Hematopoietic multipotent progenitor cell (in vitro differentiated cells): ENCODE measurements at regions not wholly inside any gene's neighbourhood (a gene's known extent, or its start where the extent isn't known, plus 50 kb on each side); places are given as distances from the start of the nearest gene placed in this dataset.
"Not testable (repeated sequence)": the region's sequence is repeated elsewhere in the genome, so short reads cannot be mapped to it uniquely, and the experiment has no call there.

Source experiments
- DNase-seq, 3 donors: peaks; one replicate each; pipeline ENCODE4 v3.0.0-alpha.2; 2011 to 2015; ENCODE audit warnings: low read depth in 2 of 3, low spot score in 2 of 3

DNA sequence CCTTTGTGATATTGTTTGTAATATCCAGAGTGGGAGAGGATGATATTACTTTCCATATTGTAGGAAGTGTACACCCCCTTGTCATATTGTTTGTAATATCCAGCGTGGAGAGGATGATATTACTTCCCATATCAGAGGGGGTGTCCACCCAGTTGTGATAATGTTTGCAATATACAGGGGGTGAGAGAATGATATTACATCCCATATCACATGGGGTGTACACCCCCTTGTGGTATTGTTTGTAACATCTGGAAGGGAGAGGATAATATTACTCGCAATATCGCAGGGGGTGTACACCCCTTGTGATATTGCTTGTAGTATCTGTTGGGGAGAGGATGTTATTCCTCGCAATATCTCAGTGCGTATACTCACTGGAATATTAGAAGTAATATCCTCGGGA, 61.5 kb downstream of the PRSS23 start:
- DNase-seq = no peak

DNA sequence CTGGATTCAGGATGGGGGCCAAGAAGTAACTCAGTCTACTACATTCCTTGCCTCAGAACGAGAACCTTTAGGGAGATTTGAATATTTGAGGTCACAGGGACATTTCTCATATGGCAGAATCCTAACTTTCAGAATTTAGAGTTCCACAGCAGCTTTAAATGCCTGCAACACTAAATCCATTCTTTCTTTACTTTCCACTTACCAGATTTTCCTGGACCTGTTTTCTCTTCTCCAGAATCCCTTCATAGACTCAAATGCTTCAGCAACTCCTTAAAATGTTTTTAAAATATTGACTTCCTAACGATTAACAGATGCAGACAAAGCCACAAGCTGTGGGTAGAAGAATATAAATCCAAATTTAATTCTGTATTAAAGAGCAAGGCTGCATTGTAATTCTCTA, 63.1 kb downstream of the PRSS23 start:
- no peak for DNase-seq

DNA sequence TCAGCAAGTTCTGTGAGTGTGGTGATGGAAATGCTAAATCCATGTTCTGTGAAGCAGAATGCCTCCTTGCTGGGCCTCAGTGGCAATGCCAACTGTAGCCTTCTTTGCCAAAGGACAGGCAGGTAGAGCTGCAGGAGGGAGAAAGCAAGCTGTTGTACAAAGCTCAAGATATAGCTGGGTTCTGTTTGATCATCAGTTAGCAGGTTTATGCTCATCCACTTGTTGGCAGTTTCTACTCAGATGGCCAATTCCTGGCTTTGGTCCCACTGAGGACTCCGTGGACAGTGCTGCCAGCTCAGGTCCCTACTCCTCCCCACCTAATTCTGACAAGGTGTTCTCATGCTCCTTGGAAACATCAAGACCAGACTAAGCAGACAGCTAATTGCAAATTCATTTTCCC, 65.1 kb downstream of the PRSS23 start:
- DNase-seq = no peak

DNA sequence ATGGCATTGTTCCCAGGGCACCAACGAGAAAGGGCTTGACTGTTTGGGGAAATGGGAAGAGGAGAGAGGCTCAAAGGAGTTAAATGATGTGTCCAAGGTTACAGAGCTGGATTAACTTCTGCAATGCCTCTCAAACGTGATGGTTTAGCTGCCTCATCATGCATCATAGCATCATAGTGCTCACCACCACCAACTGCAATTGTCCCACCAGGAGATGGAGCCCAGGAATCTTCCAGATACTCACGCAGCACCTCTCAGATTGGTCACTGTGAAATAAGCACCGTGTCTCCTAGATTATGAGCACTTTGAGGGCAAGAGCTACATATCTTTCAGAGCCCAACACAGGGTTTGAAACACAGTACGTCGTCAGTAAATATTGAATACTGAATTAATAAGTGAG, 69.2 kb downstream of the PRSS23 start:
- DNase-seq = no peak

DNA sequence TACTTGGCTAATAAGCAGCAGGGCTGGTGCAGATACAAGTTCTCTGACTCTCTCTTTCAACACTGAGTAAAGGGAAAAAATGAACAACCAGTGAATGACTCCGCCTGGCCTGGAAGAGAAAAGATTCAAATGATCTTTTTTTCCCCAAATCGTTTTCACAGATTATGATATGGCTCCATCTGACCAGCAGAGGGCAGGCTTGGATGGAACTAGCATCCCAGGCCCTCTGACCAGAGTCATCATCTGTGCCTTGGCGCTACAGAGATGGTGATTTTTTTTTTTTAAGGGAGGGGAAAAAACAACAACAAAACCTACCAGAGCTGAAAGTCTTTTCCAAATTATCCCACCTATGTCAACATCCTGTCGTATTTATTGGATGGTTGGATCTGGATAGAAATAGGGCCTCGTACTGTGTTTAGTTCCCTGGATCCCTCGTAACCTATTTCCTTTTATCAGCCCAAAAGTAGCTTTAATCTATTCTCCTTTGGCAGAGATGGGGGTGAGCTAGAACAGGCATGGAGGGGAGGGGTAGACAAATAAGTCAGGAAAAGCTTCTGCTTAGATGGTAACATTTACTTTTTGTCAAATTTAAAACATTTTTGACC, 69.7 kb downstream of the PRSS23 start:
- DNase-seq = peak in 2 of 3 donors; percentile 33 to 64

DNA sequence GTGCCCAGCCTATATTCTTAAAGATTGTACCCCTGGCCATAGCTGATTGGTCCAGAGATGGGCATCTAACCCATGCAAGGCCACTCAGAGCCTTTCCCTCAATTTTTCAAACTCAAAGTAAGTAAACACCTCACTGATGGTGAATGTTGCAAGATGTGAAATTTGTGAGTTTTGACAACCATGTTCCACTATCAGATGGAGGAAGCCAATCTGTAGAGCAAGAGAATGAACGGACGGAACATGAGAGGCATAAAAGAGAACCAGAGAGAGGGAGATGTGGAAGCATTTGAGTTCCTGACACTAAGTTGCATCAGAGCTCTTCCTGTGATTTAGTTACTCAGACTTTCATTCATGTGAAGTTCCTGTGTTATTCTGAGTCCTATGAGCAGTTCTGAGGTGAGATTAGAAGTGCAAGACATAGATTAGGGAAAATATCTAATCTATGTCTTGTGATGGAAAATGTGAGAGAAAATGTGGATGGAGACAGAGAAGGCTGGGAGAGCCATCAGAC, 73.3 kb downstream of the PRSS23 start:
- no peak for DNase-seq

DNA sequence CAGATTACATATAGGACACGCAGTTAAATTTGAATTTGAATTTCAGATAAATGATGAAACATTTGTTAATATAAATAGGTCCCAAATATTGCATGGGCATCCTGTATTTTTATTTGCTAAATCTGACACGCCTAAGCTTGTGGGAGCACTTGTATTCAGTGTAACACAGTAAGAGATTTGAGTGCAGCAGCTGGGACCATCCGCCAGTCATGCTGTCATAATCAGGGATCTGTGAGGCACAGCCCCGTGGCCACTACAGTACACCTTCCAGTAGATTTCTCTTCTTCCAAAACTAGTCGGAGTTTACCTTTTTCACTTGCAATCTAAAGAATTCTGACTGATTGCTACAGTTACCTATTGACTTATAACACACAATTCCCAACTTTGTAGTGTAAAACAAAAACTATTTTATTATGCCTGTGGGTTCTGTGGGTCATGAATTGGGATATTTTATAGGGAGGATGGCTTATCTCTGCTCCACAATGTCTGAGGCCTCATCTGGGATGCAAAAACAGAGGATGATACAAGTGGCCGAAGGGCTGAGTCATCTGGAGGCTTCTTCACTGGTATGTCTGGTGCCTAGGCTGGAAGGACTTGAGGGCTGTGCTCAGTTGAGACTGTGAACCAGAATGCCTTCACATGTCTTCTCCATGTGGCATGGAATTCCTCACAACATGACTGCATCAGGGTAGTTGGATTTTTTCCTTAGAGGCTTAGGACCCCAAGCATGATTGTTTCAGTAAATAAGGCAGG, 74.1 kb downstream of the PRSS23 start:
- DNase-seq = no peak

DNA sequence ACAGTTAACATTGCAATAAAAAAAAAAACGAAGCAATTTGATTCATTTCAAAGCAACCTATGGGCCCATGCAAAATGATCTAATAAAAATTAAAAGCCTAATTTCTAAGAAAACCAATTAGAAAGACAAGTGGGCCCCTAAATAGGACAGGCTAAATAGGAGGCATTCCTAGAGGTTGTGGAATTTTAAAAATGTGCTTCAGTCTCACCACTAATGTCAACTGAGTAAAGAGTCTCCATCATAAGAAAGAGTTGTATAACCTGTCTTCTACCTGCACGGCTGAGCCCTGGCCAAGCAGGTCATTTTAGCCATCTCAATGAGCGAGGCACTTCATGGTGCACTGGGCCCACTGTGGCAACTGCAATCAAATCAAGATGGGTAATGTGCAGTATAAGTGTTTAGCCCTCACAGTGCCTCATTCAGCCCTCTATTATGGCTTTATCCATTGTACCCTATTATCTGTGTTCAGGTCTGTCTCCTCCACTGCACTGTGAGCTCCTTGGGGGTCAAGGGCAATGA, 76.4 kb downstream of the PRSS23 start:
- no peak for DNase-seq

DNA sequence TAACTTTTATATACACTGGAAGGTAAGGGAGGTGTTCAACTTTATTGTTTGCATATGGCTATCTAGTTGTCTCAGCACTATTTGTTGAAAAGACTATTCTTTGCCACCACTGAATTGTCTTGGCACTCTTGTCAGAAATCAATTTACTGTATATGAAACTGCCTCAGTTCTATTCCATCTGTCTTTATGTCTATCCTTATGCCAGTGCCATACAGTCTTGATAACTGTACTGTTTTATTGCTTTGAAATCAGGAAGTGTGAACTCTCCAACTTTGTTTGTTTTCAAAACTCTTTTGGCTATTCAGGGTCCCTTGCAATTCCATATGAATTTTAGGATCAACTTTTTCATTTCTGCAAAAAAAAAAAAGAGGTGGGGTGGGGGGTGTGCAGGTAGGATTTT, 77.2 kb downstream of the PRSS23 start:
- no peak for DNase-seq

DNA sequence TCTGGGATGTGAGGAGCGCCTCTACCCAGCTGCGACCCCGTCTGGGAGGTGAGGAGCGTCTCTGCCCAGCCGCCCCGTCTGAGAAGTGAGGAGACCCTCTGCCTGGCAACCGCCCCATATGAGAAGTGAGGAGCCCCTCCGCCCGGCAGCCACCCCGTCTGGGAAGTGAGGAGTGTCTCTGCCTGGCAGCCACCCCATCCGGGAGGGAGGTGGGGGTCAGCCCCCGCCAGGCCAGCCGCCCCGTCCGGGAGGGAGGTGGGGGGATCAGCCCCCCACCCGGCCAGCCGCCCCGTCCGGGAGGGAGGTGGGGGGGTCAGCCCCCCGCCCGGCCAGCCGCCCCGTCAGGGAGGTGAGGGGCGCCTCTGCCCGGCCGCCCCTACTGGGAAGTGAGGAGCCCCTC, 76.0 kb downstream of the FZD4 start:
- DNase-seq = not testable (repeated sequence)

DNA sequence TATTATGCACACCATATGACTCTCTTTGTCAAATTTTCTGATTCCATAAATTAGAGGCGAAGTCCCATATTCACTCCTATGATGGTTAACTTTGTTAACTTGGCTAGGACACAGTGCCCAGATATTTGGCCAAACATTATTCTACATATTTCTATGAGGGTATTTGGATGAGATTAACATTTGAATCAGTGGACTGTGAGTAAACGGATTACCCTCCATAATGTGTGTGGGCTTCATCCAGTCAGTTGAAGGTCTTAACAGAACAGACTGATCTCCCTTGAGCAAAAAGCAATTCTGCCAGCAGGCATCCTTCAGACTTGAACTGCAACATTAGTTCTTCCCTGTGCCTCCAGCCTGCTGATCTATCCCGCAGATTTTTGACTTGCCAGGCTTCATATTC, 69.9 kb downstream of the FZD4 start:
- DNase-seq = no peak

DNA sequence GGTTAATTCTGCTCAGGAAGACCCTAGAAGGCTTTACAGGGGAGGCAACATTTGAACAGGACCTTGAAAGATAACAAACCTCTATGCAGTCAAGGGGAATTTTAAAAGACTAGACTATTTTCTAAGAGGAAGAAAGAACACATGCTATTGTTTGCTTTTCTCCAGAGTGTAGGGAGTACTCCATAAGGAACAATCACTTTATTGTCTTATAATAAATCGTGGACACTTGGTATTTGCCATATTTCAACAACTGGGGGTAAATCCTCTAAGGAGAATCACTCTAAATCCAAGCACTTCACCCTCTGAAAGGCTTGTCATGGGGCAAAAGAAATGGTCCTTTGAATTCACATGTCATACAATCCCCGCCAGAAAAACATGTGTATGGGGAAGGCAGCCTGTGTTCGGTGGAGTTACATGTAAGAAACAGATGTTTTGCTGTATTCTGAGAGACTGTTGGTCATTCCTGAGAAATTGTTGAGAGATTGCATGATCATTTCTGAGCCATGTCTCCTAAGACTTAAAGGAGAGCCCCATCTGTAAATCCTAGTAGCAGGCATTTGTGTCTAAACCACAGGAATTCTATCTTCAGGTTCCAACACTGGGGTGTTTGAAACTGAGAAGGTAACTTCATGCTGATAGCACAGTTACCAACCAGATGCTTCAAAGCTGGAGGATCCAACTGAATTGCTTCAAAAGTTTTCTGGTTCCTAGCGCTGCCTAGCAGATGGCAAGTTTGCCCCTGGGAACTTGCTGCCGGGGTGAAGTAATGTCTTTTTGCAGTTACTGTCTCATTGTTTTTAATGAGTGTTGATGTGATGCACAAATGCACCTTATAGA, 66.8 kb downstream of the FZD4 start:
- DNase-seq = no peak

DNA sequence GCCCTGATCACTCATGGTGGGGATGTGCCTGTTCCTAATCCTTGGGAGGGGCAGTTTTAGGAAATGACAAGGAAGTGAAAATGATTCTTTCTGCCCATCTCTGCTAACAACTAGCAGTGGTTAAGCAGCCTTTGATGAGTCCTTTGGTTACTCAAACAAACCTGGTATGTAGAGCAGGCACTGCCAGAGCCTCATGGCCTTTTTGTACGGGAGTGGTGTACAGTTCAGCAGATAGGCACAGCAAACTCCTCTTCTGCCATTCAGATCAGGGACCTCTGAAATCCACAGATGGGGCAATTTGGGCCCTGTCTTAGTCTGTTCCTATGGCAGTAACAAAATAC, 66.2 kb downstream of the FZD4 start:
- no peak for DNase-seq

DNA sequence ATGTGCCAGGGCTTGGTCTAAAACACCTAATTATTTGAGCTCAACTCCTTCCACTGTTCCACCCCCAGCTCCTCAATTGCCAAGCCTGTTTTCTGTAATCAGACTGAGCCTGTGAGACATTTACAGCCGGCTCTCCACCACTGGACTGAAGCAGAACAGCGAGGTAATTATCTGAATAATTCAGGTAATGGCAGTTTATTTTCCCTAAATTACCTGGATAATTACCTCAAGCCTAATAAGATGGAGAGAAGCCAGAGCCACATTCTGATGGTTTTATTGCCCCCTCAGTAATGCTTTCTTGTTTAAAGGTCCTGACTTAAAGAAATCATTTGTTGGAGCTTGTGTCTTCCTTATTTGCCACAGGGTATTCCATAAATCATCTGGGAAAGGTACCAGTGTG, 64.2 kb downstream of the FZD4 start:
- DNase-seq = no peak

DNA sequence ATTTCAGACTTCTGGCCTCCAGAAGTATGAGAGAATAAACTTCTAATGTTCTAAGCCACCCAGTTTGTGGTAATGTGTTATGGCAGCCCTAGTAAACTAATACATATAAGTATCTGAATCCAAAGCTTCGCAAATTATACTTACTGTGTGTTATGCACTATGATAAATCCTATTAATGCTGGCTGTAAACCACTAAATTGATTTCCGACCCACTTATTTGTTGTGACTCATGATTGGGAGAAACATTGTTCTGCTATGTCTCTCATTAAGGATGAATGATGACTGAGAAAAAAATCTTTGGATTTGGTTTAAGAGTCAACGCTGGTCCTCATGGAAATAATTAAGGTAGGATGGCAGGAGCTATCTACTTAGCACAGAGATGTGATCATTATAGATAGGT, 62.0 kb downstream of the FZD4 start:
- DNase-seq = no peak
